ENCODE measurements at regions not wholly inside any gene's neighbourhood (a gene's known extent, or its start where the extent isn't known, plus 50 kb on each side); places are given as distances from the start of the nearest gene placed in this dataset.

GRCh38 chr10:4310172-4310571 lies 515.8 kb upstream of the AKR1E2 start:
- TF ChIP-seq SP1 (IDR thresholded peaks at IDR 0.05) (no peak), JUND (IDR thresholded peaks at IDR 0.05) (no peak), ZBTB33 (IDR thresholded peaks at IDR 0.05) (no peak), FOXA1 (IDR thresholded peaks at IDR 0.05) (no peak)
- TF ChIP-seq, protein P1, sequence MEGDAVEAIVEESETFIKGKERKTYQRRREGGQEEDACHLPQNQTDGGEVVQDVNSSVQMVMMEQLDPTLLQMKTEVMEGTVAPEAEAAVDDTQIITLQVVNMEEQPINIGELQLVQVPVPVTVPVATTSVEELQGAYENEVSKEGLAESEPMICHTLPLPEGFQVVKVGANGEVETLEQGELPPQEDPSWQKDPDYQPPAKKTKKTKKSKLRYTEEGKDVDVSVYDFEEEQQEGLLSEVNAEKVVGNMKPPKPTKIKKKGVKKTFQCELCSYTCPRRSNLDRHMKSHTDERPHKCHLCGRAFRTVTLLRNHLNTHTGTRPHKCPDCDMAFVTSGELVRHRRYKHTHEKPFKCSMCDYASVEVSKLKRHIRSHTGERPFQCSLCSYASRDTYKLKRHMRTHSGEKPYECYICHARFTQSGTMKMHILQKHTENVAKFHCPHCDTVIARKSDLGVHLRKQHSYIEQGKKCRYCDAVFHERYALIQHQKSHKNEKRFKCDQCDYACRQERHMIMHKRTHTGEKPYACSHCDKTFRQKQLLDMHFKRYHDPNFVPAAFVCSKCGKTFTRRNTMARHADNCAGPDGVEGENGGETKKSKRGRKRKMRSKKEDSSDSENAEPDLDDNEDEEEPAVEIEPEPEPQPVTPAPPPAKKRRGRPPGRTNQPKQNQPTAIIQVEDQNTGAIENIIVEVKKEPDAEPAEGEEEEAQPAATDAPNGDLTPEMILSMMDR (IDR thresholded peaks at IDR 0.05; ENCODE audit: low read depth, low read length, missing input control) = no peak
- TF ChIP-seq, protein P2, sequence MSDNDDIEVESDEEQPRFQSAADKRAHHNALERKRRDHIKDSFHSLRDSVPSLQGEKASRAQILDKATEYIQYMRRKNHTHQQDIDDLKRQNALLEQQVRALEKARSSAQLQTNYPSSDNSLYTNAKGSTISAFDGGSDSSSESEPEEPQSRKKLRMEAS (IDR thresholded peaks at IDR 0.05) = no peak

Data from liver (tissue), 3 donors.